ENCODE measurements at regions not wholly inside any gene's neighbourhood (a gene's known extent, or its start where the extent isn't known, plus 50 kb on each side); places are given as distances from the start of the nearest gene placed in this dataset.
"Not testable (repeated sequence)": the region's sequence is repeated elsewhere in the genome, so short reads cannot be mapped to it uniquely, and the experiment has no call there.

- Histone ChIP-seq H3K36me3 (no peaks in the 10 kb centered on the region), H3K9me3 (no peaks in the 10 kb centered on the region), H3K27ac (no peak overlapping the region), H4K20me1 (no peaks in the 10 kb centered on the region), H3K4me3 (no peak overlapping the region), H3K4me2 (no peak overlapping the region), H3K4me1 (no peaks in the 10 kb centered on the region), H3K9ac (no peak overlapping the region), H3K27me3 (peaks cover 33% of the 10 kb centered on the region)
- no peak for TF ChIP-seq Cebpa-rat (IDR thresholded peaks at IDR 0.05)
Observed at GRCh38 chrX:76509775-76510174, 82.3 kb downstream of the MAGEE1 start.

- Histone ChIP-seq H3K9me3 (peaks cover 4% of the 10 kb centered on the region; the same call in 1 of the 2 replicates), H3K36me3 (no peaks in the 10 kb centered on the region), H3K27me3 (peaks cover 27% of the 10 kb centered on the region; the same call in 1 of the 2 replicates), H3K4me2 (no peak overlapping the region), H3K4me1 (no peaks in the 10 kb centered on the region), H3K27ac (no peak overlapping the region), H3K9ac (no peak overlapping the region), H3K4me3 (no peak overlapping the region), H4K20me1 (no peaks in the 10 kb centered on the region)
- TF ChIP-seq Cebpa-rat (IDR thresholded peaks at IDR 0.05): no peak
Observed at GRCh38 chrX:76517544-76517943, 90.0 kb downstream of the MAGEE1 start.

- Histone ChIP-seq H3K4me1 (no peaks in the 10 kb centered on the region), H3K27ac (no peak overlapping the region), H3K36me3 (no peaks in the 10 kb centered on the region), H4K20me1 (no peaks in the 10 kb centered on the region), H3K4me3 (no peak overlapping the region), H3K9ac (no peak overlapping the region), H3K4me2 (no peak overlapping the region), H3K9me3 (peaks cover 4% of the 10 kb centered on the region; the same call in 1 of the 2 replicates), H3K27me3 (peaks cover 18% of the 10 kb centered on the region; the same call in 1 of the 2 replicates)
- no peak for TF ChIP-seq Cebpa-rat (IDR thresholded peaks at IDR 0.05)
Observed at GRCh38 chrX:76520273-76521054, 93.0 kb downstream of the MAGEE1 start.

- not testable (repeated sequence) for H3K36me3 ChIP-seq, H3K4me3 ChIP-seq, H3K9ac ChIP-seq, H3K27ac ChIP-seq, H4K20me1 ChIP-seq, H3K9me3 ChIP-seq, H3K4me2 ChIP-seq, H3K4me1 ChIP-seq
- H3K27me3 ChIP-seq: peaks cover 26% of the 10 kb centered on the region
Observed at GRCh38 chrX:76535675-76536074, 108.2 kb downstream of the MAGEE1 start.

- no peak overlapping the region for H3K4me3 ChIP-seq
Observed at GRCh38 chrX:76538860-76539259, 111.3 kb downstream of the MAGEE1 start.

GRCh38 chrX:76543381-76543780 lies 115.9 kb downstream of the MAGEE1 start:
- not testable (repeated sequence) for H3K9me3 ChIP-seq, H3K4me2 ChIP-seq, H3K27ac ChIP-seq, H3K4me3 ChIP-seq, H3K9ac ChIP-seq, H3K4me1 ChIP-seq, H4K20me1 ChIP-seq, H3K36me3 ChIP-seq
- H3K27me3 ChIP-seq: peaks cover 21% of the 10 kb centered on the region

More at GRCh38 chrX:76538860-76539259, 111.3 kb downstream of the MAGEE1 start:
- Histone ChIP-seq H3K4me2 (no peak overlapping the region), H3K36me3 (no peaks in the 10 kb centered on the region), H3K27ac (no peak overlapping the region), H3K9me3 (no peaks in the 10 kb centered on the region), H3K9ac (no peak overlapping the region), H4K20me1 (no peaks in the 10 kb centered on the region), H3K4me1 (no peaks in the 10 kb centered on the region), H3K27me3 (peaks cover 21% of the 10 kb centered on the region)
- TF ChIP-seq Cebpa-rat (IDR thresholded peaks at IDR 0.05): no peak

- Histone ChIP-seq H3K9me3 (peaks cover 22% of the 10 kb centered on the region), H3K4me2 (no peak overlapping the region), H3K27me3 (peaks cover 2% of the 10 kb centered on the region; the same call in 1 of the 2 replicates), H3K4me3 (no peak overlapping the region), H3K27ac (no peak overlapping the region), H3K36me3 (no peaks in the 10 kb centered on the region), H3K9ac (no peak overlapping the region), H4K20me1 (no peaks in the 10 kb centered on the region), H3K4me1 (no peaks in the 10 kb centered on the region)
- no peak for TF ChIP-seq Cebpa-rat (IDR thresholded peaks at IDR 0.05)
Observed at GRCh38 chrX:76550016-76550415, 122.5 kb downstream of the MAGEE1 start.

- no peaks in the 10 kb centered on the region for H3K27me3 ChIP-seq
- no peaks in the 10 kb centered on the region for H3K36me3 ChIP-seq
- H3K4me1 ChIP-seq: no peaks in the 10 kb centered on the region
- no peak for TF ChIP-seq Cebpa-rat (IDR thresholded peaks at IDR 0.05)
- H3K4me3 ChIP-seq: no peak overlapping the region
- no peak overlapping the region for H3K9ac ChIP-seq
- H3K27ac ChIP-seq: no peak overlapping the region
- no peaks in the 10 kb centered on the region for H4K20me1 ChIP-seq
- peaks cover 68% of the 10 kb centered on the region for H3K9me3 ChIP-seq
- H3K4me2 ChIP-seq: no peak overlapping the region
Observed at GRCh38 chrX:76555269-76555668, 127.8 kb downstream of the MAGEE1 start.

GRCh38 chrX:76555816-76556215 lies 128.3 kb downstream of the MAGEE1 start:
- Histone ChIP-seq H3K4me1 (no peaks in the 10 kb centered on the region), H3K9ac (no peak overlapping the region), H3K4me3 (no peak overlapping the region), H3K36me3 (no peaks in the 10 kb centered on the region), H3K4me2 (no peak overlapping the region), H3K27me3 (no peaks in the 10 kb centered on the region), H3K9me3 (peaks cover 73% of the 10 kb centered on the region), H4K20me1 (no peaks in the 10 kb centered on the region), H3K27ac (no peak overlapping the region)
- TF ChIP-seq Cebpa-rat (IDR thresholded peaks at IDR 0.05): no peak

GRCh38 chrX:76564842-76565241 lies 137.3 kb downstream of the MAGEE1 start:
- H4K20me1 ChIP-seq, H3K9ac ChIP-seq, H3K27ac ChIP-seq, H3K27me3 ChIP-seq, H3K4me3 ChIP-seq, H3K36me3 ChIP-seq, H3K4me1 ChIP-seq, H3K4me2 ChIP-seq: not testable (repeated sequence)
- H3K9me3 ChIP-seq: peaks cover 18% of the 10 kb centered on the region
